NCI-H1930 (cell line): ENCODE measurements at regions not wholly inside any gene's neighbourhood (a gene's known extent, or its start where the extent isn't known, plus 50 kb on each side); places are given as distances from the start of the nearest gene placed in this dataset.

ENCODE experiments used
- DNase-seq, 2 experiments: peaks; one replicate each; lab custom pipeline; 2025; lab: John Stamatoyannopoulos, UW

GRCh38 chr9:30676651-30677050 lies 1707.8 kb upstream of the ACO1 start:
- no peak for DNase-seq

DNA sequence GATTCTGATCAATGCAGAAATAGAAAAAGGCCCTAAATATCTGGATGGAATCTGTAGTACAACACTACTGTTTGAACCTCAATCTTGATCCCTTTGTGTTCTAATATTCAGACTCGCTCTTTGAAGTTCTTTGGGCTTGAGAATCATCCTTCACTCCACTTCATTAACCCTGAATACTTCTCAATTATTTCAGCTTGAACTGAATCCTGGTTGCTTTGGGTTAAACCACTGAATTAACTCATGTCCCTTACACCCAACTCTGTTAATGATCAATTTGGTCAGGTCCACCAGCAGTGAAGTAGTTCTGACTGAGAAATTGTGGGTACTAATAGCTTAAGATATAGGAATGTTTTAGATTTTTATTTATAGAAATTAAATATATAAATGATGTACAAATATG lies 1707.2 kb upstream of the ACO1 start:
- DNase-seq: no peak

DNA sequence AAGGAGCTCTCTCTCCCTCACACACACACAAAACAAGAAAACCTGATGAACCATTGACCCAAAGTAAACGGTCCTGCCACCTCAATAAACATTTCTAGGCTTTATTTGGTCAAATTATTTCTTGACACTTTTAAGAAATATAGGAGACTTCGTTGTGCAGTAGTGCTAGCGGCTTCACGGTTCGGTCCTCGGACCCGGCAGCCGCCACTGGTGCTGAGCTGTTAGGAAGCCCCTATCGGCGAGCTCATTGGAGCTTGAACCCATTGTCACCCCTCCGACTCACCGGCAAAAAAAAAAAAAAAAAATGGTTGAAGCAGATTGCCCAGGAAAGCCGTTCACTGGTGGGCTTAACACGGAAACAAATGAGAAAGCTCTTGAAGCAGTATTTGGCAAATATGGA lies 1695.6 kb upstream of the ACO1 start:
- DNase-seq: no peak

DNA sequence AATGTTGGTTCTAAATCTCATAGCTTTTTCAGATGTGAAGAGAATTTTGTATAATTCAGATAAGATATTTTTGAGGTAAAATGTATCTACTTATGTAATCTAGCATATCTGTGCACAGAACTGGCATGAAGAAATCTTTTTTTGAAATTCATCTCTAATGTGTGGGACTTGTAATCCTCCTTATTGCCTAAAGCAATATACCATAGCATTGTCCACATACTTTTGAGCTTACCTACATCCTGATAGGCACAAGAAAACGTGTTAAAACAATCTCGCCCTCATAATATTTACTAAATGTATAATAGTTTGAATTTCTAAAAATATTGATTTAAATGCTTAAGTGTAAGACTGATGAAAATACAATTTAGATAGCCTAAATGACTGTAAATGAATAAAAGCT lies 1686.5 kb upstream of the ACO1 start:
- no peak for DNase-seq

GRCh38 chr9:30711591-30711990 lies 1672.9 kb upstream of the ACO1 start:
- DNase-seq: no peak

- DNase-seq: no peak
Measured at GRCh38 chr9:30713243-30713642, 1671.2 kb upstream of the ACO1 start.

DNA sequence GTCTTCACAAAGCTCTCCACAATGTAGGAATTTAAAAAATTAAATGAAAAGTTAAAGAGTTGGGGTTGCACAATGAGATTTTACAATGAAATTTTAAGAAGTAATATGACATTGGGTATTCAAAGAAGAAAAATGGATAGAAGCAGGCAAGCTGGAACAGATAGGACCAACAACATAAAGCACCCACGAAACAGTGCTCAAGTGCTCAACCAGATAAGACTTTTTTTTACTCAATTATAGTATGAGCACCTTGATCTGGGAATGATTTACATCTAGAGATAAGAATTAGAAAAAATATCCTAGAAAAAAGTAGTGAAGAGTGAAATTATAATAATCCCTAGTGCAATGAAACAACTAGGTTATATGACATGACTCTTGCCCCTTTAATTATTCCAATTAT lies 1670.1 kb upstream of the ACO1 start:
- no peak for DNase-seq

GRCh38 chr9:30718483-30718882 lies 1666.0 kb upstream of the ACO1 start:
- DNase-seq: no peak

DNA sequence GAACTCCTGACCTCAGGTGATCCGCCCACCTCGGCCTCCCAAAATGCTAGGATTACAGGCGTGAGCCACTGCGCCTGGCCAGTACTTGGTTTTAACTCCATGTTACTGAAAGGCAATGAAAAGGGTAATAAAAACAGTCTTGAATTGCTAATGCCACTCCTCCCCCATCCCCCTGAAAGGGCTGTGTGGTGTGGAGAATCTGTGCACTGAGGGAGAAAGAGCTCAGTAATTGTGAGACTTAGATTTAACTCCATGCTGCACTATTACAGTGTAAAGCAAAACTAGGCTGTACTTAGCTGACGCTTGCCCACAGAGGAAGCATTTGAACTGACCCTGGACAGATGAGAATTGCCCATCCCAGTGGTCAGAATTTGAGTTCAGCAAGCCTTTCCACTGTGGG lies 1662.4 kb upstream of the ACO1 start:
- no peak for DNase-seq

DNA sequence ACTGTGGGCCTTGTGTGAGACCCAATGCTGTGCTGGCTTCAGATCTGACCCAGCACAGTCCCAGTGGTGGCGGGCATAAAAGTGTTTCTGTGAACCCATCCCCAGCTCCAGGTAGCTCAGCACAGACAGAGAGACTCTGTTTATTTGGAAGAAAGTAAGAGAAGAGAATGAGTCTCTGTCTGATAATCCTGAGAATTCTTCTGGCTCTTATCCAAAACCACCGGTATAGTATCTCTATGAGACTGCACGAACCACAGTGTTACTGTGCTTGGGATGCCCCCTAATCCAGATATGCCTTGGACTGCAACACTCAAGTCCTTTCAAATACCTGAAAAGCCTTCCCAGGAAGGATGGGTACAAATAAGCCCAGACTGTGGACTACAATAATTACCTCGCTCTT lies 1660.8 kb upstream of the ACO1 start:
- DNase-seq: no peak

DNA sequence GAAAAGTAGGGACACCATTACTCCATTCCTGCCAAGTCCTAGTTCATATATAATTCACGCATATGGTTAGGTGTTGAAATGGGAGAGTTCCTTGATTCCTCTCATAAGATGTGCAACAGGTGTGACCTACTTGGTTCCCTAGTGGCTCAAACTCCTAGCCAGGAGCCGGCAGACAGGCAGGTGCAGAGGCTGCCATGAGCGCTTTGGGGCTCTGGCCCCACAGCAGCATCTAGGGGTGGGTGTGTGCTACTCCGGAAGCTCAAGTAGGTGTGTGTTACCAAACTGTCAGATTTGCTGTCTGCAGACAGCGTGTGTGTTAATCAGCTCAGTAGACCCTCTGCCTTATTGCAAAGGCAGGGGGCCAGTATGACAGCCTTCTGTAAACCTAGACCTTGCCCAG lies 1652.4 kb upstream of the ACO1 start:
- DNase-seq: no peak

- no peak for DNase-seq
Measured at GRCh38 chr9:30744871-30745270, 1639.6 kb upstream of the ACO1 start.

GRCh38 chr9:30746589-30746988 lies 1637.9 kb upstream of the ACO1 start:
- DNase-seq: no peak

GRCh38 chr9:30757723-30758122 lies 1626.7 kb upstream of the ACO1 start:
- DNase-seq: no peak

DNA sequence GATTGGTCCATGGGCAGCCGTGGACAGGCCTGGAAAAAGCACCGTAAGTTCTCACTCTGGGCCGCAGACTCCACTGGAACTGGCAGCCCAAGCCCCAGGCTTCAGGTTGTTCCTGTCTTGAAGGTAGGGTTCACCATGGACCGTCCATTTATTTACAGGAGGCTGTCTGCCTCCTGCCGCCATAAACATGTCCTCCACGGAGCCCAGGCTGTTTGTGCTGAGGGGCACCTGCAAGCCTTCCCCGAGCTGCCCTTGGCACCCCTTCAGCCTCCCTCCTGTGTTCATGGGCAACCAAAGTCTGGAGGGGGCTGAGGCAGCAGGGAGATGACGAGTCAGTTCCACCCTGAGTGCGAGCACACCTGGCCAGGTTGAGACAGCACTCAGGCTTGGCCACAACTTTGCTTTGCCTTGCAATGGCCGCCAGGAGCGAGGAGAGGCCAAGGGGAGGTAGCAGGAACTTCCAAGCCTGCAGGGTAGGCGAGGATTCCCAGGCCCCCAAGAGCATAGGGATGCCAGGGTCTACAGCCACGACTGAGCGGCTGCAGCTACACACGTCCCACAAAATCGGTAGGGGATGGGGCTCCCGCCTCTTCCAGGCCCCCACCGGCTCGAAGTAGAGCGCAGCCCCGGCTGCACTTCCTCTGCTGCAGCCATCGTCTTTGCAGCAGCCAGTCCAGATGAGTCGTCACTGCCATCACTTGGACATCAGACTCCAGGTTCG lies 1625.6 kb upstream of the ACO1 start:
- no peak for DNase-seq

DNA sequence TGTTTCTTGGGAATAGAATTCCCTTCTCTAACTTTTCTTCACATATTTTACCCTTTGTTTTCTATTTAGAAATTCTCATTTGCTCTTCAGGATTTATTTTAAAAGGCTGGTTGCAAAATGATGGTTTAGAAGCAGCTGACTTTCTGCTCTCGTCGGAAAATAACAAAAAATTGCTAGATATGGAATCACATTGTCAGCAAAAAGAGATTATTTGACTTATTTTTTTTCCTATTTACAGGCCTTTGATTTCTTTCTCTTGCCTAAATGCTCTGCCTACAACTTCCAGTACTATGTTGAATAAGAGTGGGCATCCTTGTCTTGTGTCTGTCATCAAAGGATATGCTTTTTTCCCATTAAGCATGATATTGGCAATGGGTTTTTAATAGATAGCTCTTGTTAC lies 1619.1 kb upstream of the ACO1 start:
- DNase-seq: no peak

DNA sequence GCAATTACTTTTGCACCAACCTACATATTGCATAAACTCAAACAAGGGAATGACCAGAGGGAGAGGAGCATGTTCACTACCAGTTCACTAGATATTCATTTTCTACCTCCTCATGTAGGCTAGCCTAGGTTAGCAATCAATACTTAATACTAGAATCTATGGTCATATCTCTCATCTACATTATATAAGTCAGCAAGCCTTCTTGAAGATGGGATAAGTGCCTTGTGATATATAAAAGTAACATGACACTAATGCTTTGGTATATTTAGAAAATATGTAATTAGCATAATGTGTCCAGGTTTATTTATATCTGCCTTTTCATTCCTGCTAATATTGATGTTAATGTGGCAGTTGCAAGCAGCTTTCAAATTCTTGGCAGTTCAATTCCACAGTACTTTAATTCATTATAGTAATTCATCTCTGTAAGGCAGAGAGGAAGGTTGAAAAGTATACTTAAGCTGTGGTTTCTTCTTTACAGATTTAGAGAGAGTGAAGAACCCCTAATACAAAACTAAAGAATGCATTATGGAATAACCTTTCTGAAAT lies 1613.2 kb upstream of the ACO1 start:
- no peak for DNase-seq

DNA sequence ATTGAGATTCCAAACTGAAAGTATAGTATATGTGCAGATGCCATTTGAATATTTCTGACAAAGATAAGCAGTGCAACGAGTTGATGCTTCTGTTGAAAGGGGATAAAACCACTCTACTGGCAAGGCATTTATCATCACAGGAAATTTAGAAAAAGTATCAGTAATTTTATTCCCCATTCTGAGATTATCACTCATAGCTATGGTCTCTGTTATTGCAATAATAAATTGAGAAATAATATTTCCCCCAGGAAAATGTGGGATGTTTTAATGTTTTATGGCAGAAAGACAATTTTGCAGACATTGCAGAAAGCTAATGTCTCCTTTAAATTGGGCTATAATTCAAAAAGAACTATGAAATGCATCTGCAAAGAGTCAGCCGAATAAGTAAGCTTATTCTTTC lies 1612.7 kb upstream of the ACO1 start:
- no peak for DNase-seq

DNA sequence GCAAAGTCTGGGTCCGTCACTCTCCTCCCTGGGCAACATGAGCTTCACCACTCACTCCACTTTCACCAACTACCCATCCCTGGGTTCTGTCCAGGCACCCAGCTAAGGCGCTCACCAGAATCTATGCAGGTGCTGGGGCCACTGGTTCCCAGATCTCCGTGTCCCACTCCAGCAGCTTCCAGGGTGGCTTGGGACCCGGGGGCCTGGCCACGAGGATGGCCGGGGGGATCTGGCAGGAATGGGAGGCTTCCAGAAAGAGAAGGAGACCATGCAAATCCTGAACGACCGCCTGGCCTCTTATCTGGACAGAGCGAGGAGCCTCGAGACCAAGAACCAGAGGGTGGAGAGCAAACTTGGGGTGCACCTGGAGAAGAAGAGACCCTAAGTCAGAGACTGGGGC lies 1611.0 kb upstream of the ACO1 start:
- no peak for DNase-seq

DNA sequence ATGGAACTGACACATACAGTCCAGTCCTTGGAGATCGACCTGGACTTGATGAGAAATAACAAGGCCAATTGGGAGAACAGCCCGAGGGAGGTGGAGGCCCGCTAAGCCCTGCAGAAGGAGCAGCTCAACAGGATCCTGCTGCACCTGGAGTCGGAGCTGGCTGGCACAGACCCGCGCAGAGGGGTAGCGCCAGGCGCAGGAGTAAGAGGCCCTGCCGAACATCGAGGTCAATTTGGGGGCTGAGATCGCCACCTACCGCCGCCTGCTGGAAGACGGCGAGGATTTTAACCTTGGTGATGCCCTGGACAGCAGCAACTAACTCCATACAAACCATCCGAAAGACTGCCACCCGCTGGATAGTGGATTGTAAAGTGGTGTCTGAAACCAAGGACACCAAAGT lies 1610.1 kb upstream of the ACO1 start:
- DNase-seq: no peak

DNA sequence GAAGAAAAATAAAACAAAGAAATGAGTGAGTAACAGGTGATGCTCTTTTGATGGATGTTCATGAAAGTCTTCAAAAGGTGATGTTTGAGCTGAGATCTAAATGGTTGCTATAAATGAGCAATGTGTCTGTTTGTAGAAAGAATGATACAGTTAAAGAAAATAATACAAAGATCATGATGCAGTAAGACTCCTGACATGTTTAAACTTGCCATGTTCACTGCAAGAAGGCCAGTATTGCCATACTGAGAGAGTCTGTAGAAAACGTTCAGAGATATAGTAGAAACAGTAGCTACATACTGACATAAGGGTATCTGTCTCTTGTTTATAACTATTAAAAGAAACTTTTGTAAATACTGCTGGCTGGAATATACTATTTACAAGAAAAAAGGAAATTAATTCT lies 1609.2 kb upstream of the ACO1 start:
- DNase-seq: no peak

- no peak for DNase-seq
Measured at GRCh38 chr9:30796764-30797163, 1587.7 kb upstream of the ACO1 start.

DNA sequence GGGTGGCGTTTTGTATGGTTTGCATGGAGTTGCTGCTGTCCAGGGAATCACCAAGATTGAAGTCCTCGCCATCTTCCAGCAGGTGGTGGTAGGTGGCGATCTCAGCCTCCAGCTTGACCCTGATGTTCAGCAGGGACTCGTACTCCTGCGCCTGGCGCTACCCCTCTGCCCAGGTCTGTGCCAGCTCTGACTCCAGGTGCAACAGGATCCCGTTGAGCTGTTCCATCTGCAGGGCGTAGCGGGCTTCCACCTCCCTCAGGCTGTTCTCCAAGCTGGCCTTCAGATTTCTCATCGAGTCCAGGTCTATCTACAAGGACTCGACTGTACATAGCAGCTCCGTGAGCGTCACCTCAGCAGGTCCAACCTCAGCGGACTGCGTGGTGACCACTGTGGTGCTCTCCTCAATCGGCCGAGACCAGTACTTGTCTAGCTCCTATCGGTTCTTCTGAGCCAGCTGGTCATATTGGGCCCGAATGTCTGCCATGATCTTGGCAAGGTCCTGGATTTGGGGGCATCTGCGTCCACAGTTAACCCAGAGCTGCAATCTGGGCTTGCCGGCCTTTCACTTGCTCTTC lies 1584.8 kb upstream of the ACO1 start:
- DNase-seq: no peak

- no peak for DNase-seq
Measured at GRCh38 chr9:30800421-30800820, 1584.0 kb upstream of the ACO1 start.
